ENCODE measurements at regions not wholly inside any gene's neighbourhood (a gene's known extent, or its start where the extent isn't known, plus 50 kb on each side); places are given as distances from the start of the nearest gene placed in this dataset.

GRCh38 chr11:92123540-92123939 is 101.1 kb upstream of the FAT3 start:
- H3K9me3 ChIP-seq (ENCODE audit: control insufficient read depth, insufficient read depth, low read length), result peaks cover 3% of the 10 kb centered on the region; the same call in 1 of the 2 replicates
- H3K4ac ChIP-seq (ENCODE audit: low read depth, low read length), result no peak overlapping the region
- no peak overlapping the region for H2BK120ac ChIP-seq (ENCODE audit: low read depth, low read length)
- peak; percentile 0 for DNase-seq
- WGBS, 2 experiments (ENCODE audit: extremely low coverage in 2 of 2, insufficient read length in 1 of 2), result no CpG with 5 or more reads among the region's 1 CpG
- H2AFZ ChIP-seq (replicated peaks; ENCODE audit: low read length, poor library complexity), result no peak overlapping the region
- no peak for TF ChIP-seq SMC3 (IDR thresholded peaks at IDR 0.05; ENCODE audit: low read depth, low read length)
- no peak for TF ChIP-seq RFX5 (IDR thresholded peaks at IDR 0.05; ENCODE audit: low read depth, low read length)
- TF ChIP-seq USF2 (IDR thresholded peaks at IDR 0.05; ENCODE audit: low read depth, low read length), result no peak
- no peak for TF ChIP-seq MAZ (IDR thresholded peaks at IDR 0.05; ENCODE audit: borderline replicate concordance, low read depth, low read length)
- no peak for TF ChIP-seq RCOR1 (IDR thresholded peaks at IDR 0.05; ENCODE audit: insufficient replicate concordance, low read length)
- no peak for TF ChIP-seq POLR2A (IDR thresholded peaks at IDR 0.05; ENCODE audit: low read depth, low read length)
- no peak for TF ChIP-seq NFE2L2 (IDR thresholded peaks at IDR 0.05; ENCODE audit: low read depth, low read length)
- no peak for TF ChIP-seq FOS (IDR thresholded peaks at IDR 0.05; ENCODE audit: low read depth, low read length)
- no peak for TF ChIP-seq CEBPB (IDR thresholded peaks at IDR 0.05; ENCODE audit: low read depth, low read length)
- no peak for TF ChIP-seq ELK1 (IDR thresholded peaks at IDR 0.05; ENCODE audit: borderline replicate concordance, low read depth, low read length)
- no peaks in the 10 kb centered on the region for H3K36me3 ChIP-seq (ENCODE audit: control insufficient read depth, insufficient read depth, low read length)
- no peak overlapping the region for H3K27ac ChIP-seq (ENCODE audit: insufficient read depth, low read length)
- in situ Hi-C loops (cut with MboI; ENCODE audit: low sequenced_read_pairs), result no loop called here
- no peak overlapping the region for H3K14ac ChIP-seq (replicated peaks; ENCODE audit: low read depth, low read length)
- ATAC-seq (ENCODE audit: low read depth), result no peak
- no peaks in the 10 kb centered on the region for H3K27me3 ChIP-seq (ENCODE audit: control insufficient read depth, insufficient read depth, low read length)
- dilution Hi-C loops (cut with HindIII; ENCODE audit: low sequenced_read_pairs, unreplicated experiment), result no loop called here
- no peaks in the 10 kb centered on the region for H3K79me1 ChIP-seq (ENCODE audit: low read depth in 1 of 2, low read length in 2 of 2)
- H3K4me2 ChIP-seq (ENCODE audit: low read depth, low read length), result no peak overlapping the region
- no peak overlapping the region for H3K4me3 ChIP-seq (ENCODE audit: insufficient read depth, low read depth, low read length)
- no peaks in the 10 kb centered on the region for H3K4me1 ChIP-seq (ENCODE audit: control insufficient read depth, insufficient read depth, low read length)
- H3K9ac ChIP-seq (ENCODE audit: low read depth, low read length), result no peak overlapping the region
- no peaks in the 10 kb centered on the region for H4K20me1 ChIP-seq (ENCODE audit: insufficient read depth, low read length)
- H4K8ac ChIP-seq (ENCODE audit: low read depth in 2 of 2, low read length in 2 of 2), result no peak overlapping the region
- no TSS peak for BruUV-seq (replicated peaks)
- no peak overlapping the region for H3K56ac ChIP-seq (ENCODE audit: extremely low read depth, insufficient read depth, low read length)
- no peak overlapping the region for H3K23ac ChIP-seq (ENCODE audit: low read depth, low read length)
- H2BK5ac ChIP-seq (ENCODE audit: low read depth, low read length, poor library complexity, severe bottlenecking), result no peak overlapping the region
- no peak overlapping the region for H4K91ac ChIP-seq (ENCODE audit: insufficient read depth, low read depth, low read length)
- no peak overlapping the region for H4K5ac ChIP-seq (ENCODE audit: low read depth, low read length)
- H3K9me1 ChIP-seq (ENCODE audit: insufficient read depth, low read length), result no peaks in the 10 kb centered on the region
- no peak overlapping the region for H2BK20ac ChIP-seq (ENCODE audit: low read depth, low read length)
- CTCF ChIA-PET, result no interaction called here
- no peak overlapping the region for H3K18ac ChIP-seq (ENCODE audit: low read depth, low read length)
- H2AK9ac ChIP-seq (replicated peaks; ENCODE audit: low read depth, low read length, poor library complexity), result no peak overlapping the region
- no peak overlapping the region for H2BK15ac ChIP-seq (ENCODE audit: low read depth, low read length)
- H2AK5ac ChIP-seq (ENCODE audit: low read depth, low read length), result no peak overlapping the region
- intact Hi-C loops (cut with micrococcal nuclease), result no loop called here
- POLR2A ChIA-PET (ENCODE audit: unreplicated experiment), result no interaction called here

Data from IMR-90 (cell line).